Progenitor cell of endocrine pancreas (in vitro differentiated cells): ENCODE measurements at regions not wholly inside any gene's neighbourhood (a gene's known extent, or its start where the extent isn't known, plus 50 kb on each side); places are given as distances from the start of the nearest gene placed in this dataset.

Experiments used
- DNase-seq: peaks from one replicate; pipeline ENCODE4 v3.0.0; 2021; ENCODE audit warnings: low spot score; ENCODE audit not compliant: unreplicated experiment
- H3K27ac Mint-ChIP-seq: 2 replicates; pipeline ENCODE4 v1.8.0; 2021; ENCODE audit warnings: mild to moderate bottlenecking, moderate library complexity, mixed read lengths
- H3K27me3 Mint-ChIP-seq: 2 replicates; pipeline ENCODE4 v1.8.0; 2021; ENCODE audit warnings: mixed read lengths
- H3K36me3 Mint-ChIP-seq: 2 replicates; pipeline ENCODE4 v1.8.0; 2022; ENCODE audit warnings: mixed read lengths; ENCODE audit not compliant: insufficient read depth
- H3K4me1 Mint-ChIP-seq: 2 replicates; pipeline ENCODE4 v1.8.0; 2021; ENCODE audit warnings: low read depth, mixed read lengths
- H3K4me3 Mint-ChIP-seq: 2 replicates; pipeline ENCODE4 v1.8.0; 2021; ENCODE audit warnings: low read depth, mild to moderate bottlenecking, moderate library complexity, mixed read lengths
- H3K9me3 Mint-ChIP-seq: 2 replicates; pipeline ENCODE4 v1.8.0; 2021; ENCODE audit warnings: low read depth, mixed read lengths
- TF ChIP-seq, protein P1 (sequence below): fragments of 200-600 bp; sonication (generic); IDR thresholded peaks from one replicate; pipeline ENCODE4 v1.5.0; 2021; ENCODE audit warnings: antibody characterized with exemption, mild to moderate bottlenecking; ENCODE audit not compliant: unreplicated experiment

DNA sequence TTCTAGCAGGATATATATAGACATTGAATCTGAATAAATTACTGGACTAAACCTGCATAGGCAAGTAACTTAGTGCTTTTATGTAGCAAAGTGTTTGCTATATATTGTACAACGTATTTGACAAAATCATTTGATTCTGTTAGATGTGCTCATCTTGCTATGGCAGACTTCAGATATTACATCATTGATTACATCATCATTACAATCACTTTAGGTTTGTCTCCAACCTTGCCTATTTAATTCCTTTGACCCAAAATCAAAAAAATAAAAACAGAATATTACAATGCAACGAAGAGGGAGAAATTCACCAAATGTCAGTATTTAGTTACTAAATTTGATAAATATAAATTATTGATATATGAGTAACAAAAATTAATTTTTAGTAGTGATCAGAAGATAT is 155.7 kb upstream of the STEAP1 start:
- Mint-ChIP-seq H3K27ac (no peak overlapping the region), H3K4me3 (no peak overlapping the region), H3K36me3 (no peaks in the 10 kb centered on the region), H3K27me3 (no peaks in the 10 kb centered on the region), H3K9me3 (peaks cover 3% of the 10 kb centered on the region), H3K4me1 (no peaks in the 10 kb centered on the region)
- no peak for DNase-seq
- TF ChIP-seq, protein P1, sequence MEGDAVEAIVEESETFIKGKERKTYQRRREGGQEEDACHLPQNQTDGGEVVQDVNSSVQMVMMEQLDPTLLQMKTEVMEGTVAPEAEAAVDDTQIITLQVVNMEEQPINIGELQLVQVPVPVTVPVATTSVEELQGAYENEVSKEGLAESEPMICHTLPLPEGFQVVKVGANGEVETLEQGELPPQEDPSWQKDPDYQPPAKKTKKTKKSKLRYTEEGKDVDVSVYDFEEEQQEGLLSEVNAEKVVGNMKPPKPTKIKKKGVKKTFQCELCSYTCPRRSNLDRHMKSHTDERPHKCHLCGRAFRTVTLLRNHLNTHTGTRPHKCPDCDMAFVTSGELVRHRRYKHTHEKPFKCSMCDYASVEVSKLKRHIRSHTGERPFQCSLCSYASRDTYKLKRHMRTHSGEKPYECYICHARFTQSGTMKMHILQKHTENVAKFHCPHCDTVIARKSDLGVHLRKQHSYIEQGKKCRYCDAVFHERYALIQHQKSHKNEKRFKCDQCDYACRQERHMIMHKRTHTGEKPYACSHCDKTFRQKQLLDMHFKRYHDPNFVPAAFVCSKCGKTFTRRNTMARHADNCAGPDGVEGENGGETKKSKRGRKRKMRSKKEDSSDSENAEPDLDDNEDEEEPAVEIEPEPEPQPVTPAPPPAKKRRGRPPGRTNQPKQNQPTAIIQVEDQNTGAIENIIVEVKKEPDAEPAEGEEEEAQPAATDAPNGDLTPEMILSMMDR: no peak

GRCh38 chr7:90005836-90006235 is 148.4 kb upstream of the STEAP1 start:
- Mint-ChIP-seq H3K4me3 (no peak overlapping the region), H3K36me3 (no peaks in the 10 kb centered on the region), H3K27me3 (no peaks in the 10 kb centered on the region), H3K4me1 (peaks cover 2% of the 10 kb centered on the region), H3K27ac (no peak overlapping the region), H3K9me3 (no peaks in the 10 kb centered on the region)
- TF ChIP-seq, protein P1: no peak
- no peak for DNase-seq

GRCh38 chr7:90007001-90007654 is 147.1 kb upstream of the STEAP1 start:
- Mint-ChIP-seq H3K9me3 (no peaks in the 10 kb centered on the region), H3K27me3 (no peaks in the 10 kb centered on the region), H3K4me3 (no peak overlapping the region), H3K4me1 (peaks cover 2% of the 10 kb centered on the region), H3K36me3 (no peaks in the 10 kb centered on the region), H3K27ac (no peak overlapping the region)
- TF ChIP-seq, protein P1: no peak
- DNase-seq: no peak

GRCh38 chr7:90007831-90008230 is 146.4 kb upstream of the STEAP1 start:
- DNase-seq: no peak
- Mint-ChIP-seq H3K27ac (no peak overlapping the region), H3K27me3 (no peaks in the 10 kb centered on the region), H3K4me1 (peaks cover 2% of the 10 kb centered on the region), H3K36me3 (no peaks in the 10 kb centered on the region), H3K4me3 (no peak overlapping the region), H3K9me3 (no peaks in the 10 kb centered on the region)
- TF ChIP-seq, protein P1: no peak

DNA sequence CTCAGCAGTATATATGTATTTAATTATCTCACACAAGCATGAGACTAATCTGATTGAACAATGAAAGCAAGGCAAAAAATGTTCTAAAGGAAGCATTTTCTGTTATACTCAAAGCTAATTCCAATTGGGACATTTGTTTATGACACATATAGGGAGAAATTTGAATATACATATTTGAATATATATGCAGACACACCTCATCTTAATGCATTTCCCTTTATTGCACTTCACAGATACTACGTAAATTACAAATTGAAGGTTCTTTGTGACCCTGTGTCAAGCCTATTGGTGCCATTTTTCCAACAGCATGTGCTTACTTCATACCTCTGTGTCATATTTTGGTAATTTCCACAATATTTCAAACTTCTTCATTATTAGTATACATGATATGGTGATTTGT is 132.1 kb upstream of the STEAP1 start:
- TF ChIP-seq, protein P1: no peak
- Mint-ChIP-seq H3K27me3 (no peaks in the 10 kb centered on the region), H3K36me3 (no peaks in the 10 kb centered on the region), H3K27ac (no peak overlapping the region), H3K4me3 (no peak overlapping the region), H3K9me3 (peaks cover 6% of the 10 kb centered on the region), H3K4me1 (no peaks in the 10 kb centered on the region)
- no peak for DNase-seq
